Neural cell (in vitro differentiated cells): ENCODE measurements at regions not wholly inside any gene's neighbourhood (a gene's known extent, or its start where the extent isn't known, plus 50 kb on each side); places are given as distances from the start of the nearest gene placed in this dataset.

Experiments
- H2AFZ ChIP-seq: fragments of 200-600, 300-800 bp; sonication (generic), shearing (Covaris generic); 2 replicates; pipeline ENCODE4 v1.6.0; 2014; ENCODE audit warnings: low read depth, mild to moderate bottlenecking, antibody characterized with exemption, low read length, moderate library complexity
- H3F3A ChIP-seq: fragments of 200-600 bp; shearing (Covaris generic); 2 replicates; pipeline ENCODE4 v1.6.1; 2016; ENCODE audit warnings: mild to moderate bottlenecking, moderate library complexity, mixed read lengths, antibody characterized with exemption, low read length; ENCODE audit not compliant: insufficient read depth, poor library complexity, severe bottlenecking
- H3K27ac ChIP-seq: fragments of 200-600, 300-800 bp; sonication (generic), shearing (Covaris generic); 2 replicates; pipeline ENCODE4 v1.5.1; 2014; ENCODE audit warnings: mild to moderate bottlenecking, low read length, moderate library complexity
- H3K27me3 ChIP-seq: fragments of 300-800, 200-600 bp; sonication (generic), shearing (Covaris generic); 2 replicates; pipeline ENCODE4 v1.6.0; 2014; ENCODE audit warnings: mild to moderate bottlenecking, low read depth, low read length, moderate library complexity; ENCODE audit not compliant: insufficient read depth
- H3K36me3 ChIP-seq: fragments of 300-800, 200-600 bp; sonication (generic), shearing (Covaris generic); 2 replicates; pipeline ENCODE4 v1.5.1; 2014; ENCODE audit warnings: mild to moderate bottlenecking, antibody characterized with exemption, low read length, moderate library complexity; ENCODE audit not compliant: insufficient read depth
- H3K4me2 ChIP-seq: fragments of 300-800, 200-600 bp; sonication (generic), shearing (Covaris generic); 2 replicates; pipeline ENCODE4 v1.6.0; 2014; ENCODE audit warnings: mild to moderate bottlenecking, low read length
- H3K4me3 ChIP-seq: fragments of 300-800, 200-600 bp; sonication (generic), shearing (Covaris generic); 2 replicates; pipeline ENCODE4 v1.5.1; 2014; ENCODE audit warnings: mild to moderate bottlenecking, low read length, moderate library complexity
- H3K79me2 ChIP-seq: fragments of 200-600 bp; shearing (Covaris generic); replicated peaks from 2 replicates; pipeline ENCODE4 v1.6.0; 2014; ENCODE audit warnings: mild to moderate bottlenecking, low read length, moderate library complexity; ENCODE audit not compliant: insufficient read depth
- H3K9ac ChIP-seq: fragments of 300-800, 200-600 bp; sonication (generic), shearing (Covaris generic); 2 replicates; pipeline ENCODE4 v1.6.1; 2016; ENCODE audit warnings: mild to moderate bottlenecking, low read length, mixed read lengths
- H3K9me2 ChIP-seq: fragments of 200-600 bp; shearing (Covaris generic); 2 replicates; pipeline ENCODE4 v1.6.1; 2016; ENCODE audit warnings: mild to moderate bottlenecking, low read length, mixed read lengths; ENCODE audit not compliant: insufficient read depth
- H3K9me3 ChIP-seq: fragments of 200-600, 300-800 bp; sonication (generic), shearing (Covaris generic); 2 replicates; pipeline ENCODE4 v1.6.1; 2016; ENCODE audit warnings: mild to moderate bottlenecking, mixed run types, low read length, moderate library complexity, mixed read lengths
- H4K20me1 ChIP-seq: fragments of 200-600 bp; shearing (Covaris generic); 2 replicates; pipeline ENCODE4 v1.6.1; 2016; ENCODE audit warnings: mild to moderate bottlenecking, mixed run types; ENCODE audit not compliant: insufficient read depth
- CTCF ChIP-seq: fragments of 450-650 bp; IDR thresholded peaks from 2 replicates; pipeline ENCODE4 v1.5.1; 2014; ENCODE audit warnings: antibody characterized with exemption, mild to moderate bottlenecking, moderate library complexity; ENCODE audit not compliant: poor library complexity, severe bottlenecking
- EP300 ChIP-seq: fragments of 450-650 bp; conservative IDR thresholded peaks from 2 replicates; pipeline ENCODE4 v1.6.1; 2014; ENCODE audit warnings: antibody characterized with exemption, mild to moderate bottlenecking, moderate library complexity; ENCODE audit not compliant: poor library complexity, severe bottlenecking
- EZH2 ChIP-seq: fragments of 200-600, 300-800 bp; shearing (Covaris generic), sonication (generic); IDR thresholded peaks from 2 replicates; pipeline ENCODE4 v1.6.1; 2014; ENCODE audit warnings: antibody characterized with exemption, low read length, borderline replicate concordance, mild to moderate bottlenecking; ENCODE audit not compliant: insufficient read depth, poor library complexity, severe bottlenecking
- MXI1 ChIP-seq: fragments of 450-650 bp; conservative IDR thresholded peaks from 2 replicates; pipeline ENCODE4 v1.6.1; 2014; ENCODE audit warnings: antibody characterized with exemption, mild to moderate bottlenecking; ENCODE audit not compliant: poor library complexity, severe bottlenecking
- POLR2AphosphoS5 ChIP-seq: IDR thresholded peaks from 2 replicates; pipeline ENCODE4 v1.6.1; 2012
- RAD21 ChIP-seq: fragments of 450-650 bp; conservative IDR thresholded peaks from 2 replicates; pipeline ENCODE4 v1.6.1; 2014; ENCODE audit warnings: antibody characterized with exemption, mild to moderate bottlenecking, moderate library complexity
- SMC3 ChIP-seq: fragments of 450-650 bp; conservative IDR thresholded peaks from 2 replicates; pipeline ENCODE4 v1.6.1; 2014; ENCODE audit warnings: antibody characterized with exemption, mild to moderate bottlenecking, moderate library complexity; ENCODE audit not compliant: poor library complexity
- TAF1 ChIP-seq: IDR thresholded peaks from 2 replicates; pipeline ENCODE4 v1.6.1; 2012; ENCODE audit warnings: low read depth
- TF ChIP-seq, protein P1 (sequence below): IDR thresholded peaks from 2 replicates; pipeline ENCODE4 v1.6.1; 2012; ENCODE audit warnings: borderline replicate concordance

- Histone ChIP-seq H3K4me2 (no peak overlapping the region), H3F3A (no peaks in the 10 kb centered on the region), H3K79me2 (no peaks in the 10 kb centered on the region), H3K9ac (no peak overlapping the region), H3K36me3 (no peaks in the 10 kb centered on the region), H4K20me1 (no peaks in the 10 kb centered on the region), H3K4me3 (no peak overlapping the region), H3K27me3 (no peaks in the 10 kb centered on the region), H2AFZ (no peak overlapping the region), H3K9me2 (no peaks in the 10 kb centered on the region), H3K9me3 (no peaks in the 10 kb centered on the region), H3K27ac (no peak overlapping the region)
- TF ChIP-seq SMC3 (no peak), RAD21 (no peak), EP300 (no peak), MXI1 (no peak), TAF1 (no peak), POLR2AphosphoS5 (no peak), EZH2 (no peak), CTCF (no peak)
- TF ChIP-seq, protein P1, sequence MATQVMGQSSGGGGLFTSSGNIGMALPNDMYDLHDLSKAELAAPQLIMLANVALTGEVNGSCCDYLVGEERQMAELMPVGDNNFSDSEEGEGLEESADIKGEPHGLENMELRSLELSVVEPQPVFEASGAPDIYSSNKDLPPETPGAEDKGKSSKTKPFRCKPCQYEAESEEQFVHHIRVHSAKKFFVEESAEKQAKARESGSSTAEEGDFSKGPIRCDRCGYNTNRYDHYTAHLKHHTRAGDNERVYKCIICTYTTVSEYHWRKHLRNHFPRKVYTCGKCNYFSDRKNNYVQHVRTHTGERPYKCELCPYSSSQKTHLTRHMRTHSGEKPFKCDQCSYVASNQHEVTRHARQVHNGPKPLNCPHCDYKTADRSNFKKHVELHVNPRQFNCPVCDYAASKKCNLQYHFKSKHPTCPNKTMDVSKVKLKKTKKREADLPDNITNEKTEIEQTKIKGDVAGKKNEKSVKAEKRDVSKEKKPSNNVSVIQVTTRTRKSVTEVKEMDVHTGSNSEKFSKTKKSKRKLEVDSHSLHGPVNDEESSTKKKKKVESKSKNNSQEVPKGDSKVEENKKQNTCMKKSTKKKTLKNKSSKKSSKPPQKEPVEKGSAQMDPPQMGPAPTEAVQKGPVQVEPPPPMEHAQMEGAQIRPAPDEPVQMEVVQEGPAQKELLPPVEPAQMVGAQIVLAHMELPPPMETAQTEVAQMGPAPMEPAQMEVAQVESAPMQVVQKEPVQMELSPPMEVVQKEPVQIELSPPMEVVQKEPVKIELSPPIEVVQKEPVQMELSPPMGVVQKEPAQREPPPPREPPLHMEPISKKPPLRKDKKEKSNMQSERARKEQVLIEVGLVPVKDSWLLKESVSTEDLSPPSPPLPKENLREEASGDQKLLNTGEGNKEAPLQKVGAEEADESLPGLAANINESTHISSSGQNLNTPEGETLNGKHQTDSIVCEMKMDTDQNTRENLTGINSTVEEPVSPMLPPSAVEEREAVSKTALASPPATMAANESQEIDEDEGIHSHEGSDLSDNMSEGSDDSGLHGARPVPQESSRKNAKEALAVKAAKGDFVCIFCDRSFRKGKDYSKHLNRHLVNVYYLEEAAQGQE = no peak
Observed at GRCh38 chr11:134623711-134624110, 211.7 kb upstream of the B3GAT1 start.

- no peak overlapping the region for H3K27ac ChIP-seq
- TF ChIP-seq EZH2 (no peak), MXI1 (no peak), TAF1 (no peak), POLR2AphosphoS5 (no peak), CTCF (no peak), SMC3 (no peak), EP300 (no peak), RAD21 (no peak)
- TF ChIP-seq, protein P1 = no peak
- no peak overlapping the region for H3K4me2 ChIP-seq
- no peaks in the 10 kb centered on the region for H3K27me3 ChIP-seq
- H3K9me3 ChIP-seq = no peaks in the 10 kb centered on the region
- no peaks in the 10 kb centered on the region for H3F3A ChIP-seq
- no peaks in the 10 kb centered on the region for H3K79me2 ChIP-seq
- no peaks in the 10 kb centered on the region for H4K20me1 ChIP-seq
- H3K36me3 ChIP-seq = no peaks in the 10 kb centered on the region
- H3K9me2 ChIP-seq = no peaks in the 10 kb centered on the region
- H2AFZ ChIP-seq = no peak overlapping the region
- H3K4me3 ChIP-seq = no peak overlapping the region
- no peak overlapping the region for H3K9ac ChIP-seq
Observed at GRCh38 chr11:134622458-134622857, 210.4 kb upstream of the B3GAT1 start.
